ENCODE measurements at regions not wholly inside any gene's neighbourhood (a gene's known extent, or its start where the extent isn't known, plus 50 kb on each side); places are given as distances from the start of the nearest gene placed in this dataset.
A peak's percentile ranks its signal among the peaks of the same experiment; 100 is the strongest.
"Not testable (repeated sequence)": the region's sequence is repeated elsewhere in the genome, so short reads cannot be mapped to it uniquely, and the experiment has no call there.

- H3K36me3 Mint-ChIP-seq (ENCODE audit: low read depth): no peaks in the 10 kb centered on the region
- peaks cover 12% of the 10 kb centered on the region for H3K27me3 Mint-ChIP-seq (ENCODE audit: low read depth)
- peaks cover 32% of the 10 kb centered on the region for H3K4me1 Mint-ChIP-seq
- no peak for TF ChIP-seq CTCF (conservative IDR thresholded peaks at IDR 0.05)
- DNase-seq (ENCODE audit: low read depth, low spot score): no peak
- peak overlapping the region; percentile 43 for H3K4me3 Mint-ChIP-seq
- no peaks in the 10 kb centered on the region for H3K9me3 Mint-ChIP-seq
- no peak overlapping the region for H3K27ac Mint-ChIP-seq (ENCODE audit: unreplicated experiment)
Observed at GRCh38 chr13:33353210-33353609, 67.7 kb upstream of the STARD13 start.

- peaks cover 12% of the 10 kb centered on the region for H3K27me3 Mint-ChIP-seq (ENCODE audit: low read depth)
- peaks cover 2% of the 10 kb centered on the region for H3K9me3 Mint-ChIP-seq
- no peak for DNase-seq (ENCODE audit: low read depth, low spot score)
- no peak overlapping the region for H3K27ac Mint-ChIP-seq (ENCODE audit: unreplicated experiment)
- H3K4me3 Mint-ChIP-seq: peak overlapping the region; percentile 43
- peaks cover 29% of the 10 kb centered on the region for H3K4me1 Mint-ChIP-seq
- peaks cover 3% of the 10 kb centered on the region for H3K36me3 Mint-ChIP-seq (ENCODE audit: low read depth)
- TF ChIP-seq CTCF (conservative IDR thresholded peaks at IDR 0.05): no peak
Observed at GRCh38 chr13:33353646-33354045, 68.1 kb upstream of the STARD13 start.

- Mint-ChIP-seq H3K27me3 (ENCODE audit: low read depth) (peaks cover 6% of the 10 kb centered on the region), H3K36me3 (ENCODE audit: low read depth) (peaks cover 5% of the 10 kb centered on the region), H3K9me3 (peaks cover 5% of the 10 kb centered on the region), H3K4me3 (peak overlapping the region; percentile 8), H3K4me1 (peaks cover 26% of the 10 kb centered on the region), H3K27ac (ENCODE audit: unreplicated experiment) (peak overlapping the region; percentile 13)
- no peak for DNase-seq (ENCODE audit: low read depth, low spot score)
- TF ChIP-seq CTCF (conservative IDR thresholded peaks at IDR 0.05): no peak
Observed at GRCh38 chr13:33355201-33355895, 69.8 kb upstream of the STARD13 start.

- not testable (repeated sequence) for H3K27me3 Mint-ChIP-seq (ENCODE audit: low read depth); H3K4me3 Mint-ChIP-seq; H3K4me1 Mint-ChIP-seq; DNase-seq (ENCODE audit: low read depth, low spot score); H3K27ac Mint-ChIP-seq (ENCODE audit: unreplicated experiment); H3K36me3 Mint-ChIP-seq (ENCODE audit: low read depth)
- H3K9me3 Mint-ChIP-seq: peaks cover 12% of the 10 kb centered on the region
Observed at GRCh38 chr13:33358076-33358475, 72.5 kb upstream of the STARD13 start.

- Mint-ChIP-seq H3K4me3 (no peak overlapping the region), H3K36me3 (ENCODE audit: low read depth) (peaks cover 7% of the 10 kb centered on the region), H3K27me3 (ENCODE audit: low read depth) (no peaks in the 10 kb centered on the region), H3K4me1 (no peaks in the 10 kb centered on the region), H3K9me3 (peaks cover 16% of the 10 kb centered on the region), H3K27ac (ENCODE audit: unreplicated experiment) (no peak overlapping the region)
- no peak for TF ChIP-seq CTCF (conservative IDR thresholded peaks at IDR 0.05)
- DNase-seq (ENCODE audit: low read depth, low spot score): no peak
Observed at GRCh38 chr13:33362986-33363727, 77.6 kb upstream of the STARD13 start.

- Mint-ChIP-seq H3K4me3 (no peak overlapping the region), H3K9me3 (peaks cover 12% of the 10 kb centered on the region), H3K27ac (ENCODE audit: unreplicated experiment) (no peak overlapping the region), H3K36me3 (ENCODE audit: low read depth) (peaks cover 3% of the 10 kb centered on the region), H3K4me1 (no peaks in the 10 kb centered on the region), H3K27me3 (ENCODE audit: low read depth) (no peaks in the 10 kb centered on the region)
- no peak for DNase-seq (ENCODE audit: low read depth, low spot score)
- no peak for TF ChIP-seq CTCF (conservative IDR thresholded peaks at IDR 0.05)
Observed at GRCh38 chr13:33364192-33364591, 78.6 kb upstream of the STARD13 start.

Measured in neural crest cell (in vitro differentiated cells).